NCI-H2196 treated with DMSO at 0.1 percent for 48 hours (cell line): ENCODE measurements at regions not wholly inside any gene's neighbourhood (a gene's known extent, or its start where the extent isn't known, plus 50 kb on each side); places are given as distances from the start of the nearest gene placed in this dataset.
A peak's percentile ranks its signal among the peaks of the same experiment; 100 is the strongest.
"Not testable (repeated sequence)": the region's sequence is repeated elsewhere in the genome, so short reads cannot be mapped to it uniquely, and the experiment has no call there.

ENCODE experiments used
- DNase-seq: peaks from one replicate; lab custom pipeline; 2025; ENCODE audit not compliant: unreplicated experiment; lab: John Stamatoyannopoulos, UW

DNA sequence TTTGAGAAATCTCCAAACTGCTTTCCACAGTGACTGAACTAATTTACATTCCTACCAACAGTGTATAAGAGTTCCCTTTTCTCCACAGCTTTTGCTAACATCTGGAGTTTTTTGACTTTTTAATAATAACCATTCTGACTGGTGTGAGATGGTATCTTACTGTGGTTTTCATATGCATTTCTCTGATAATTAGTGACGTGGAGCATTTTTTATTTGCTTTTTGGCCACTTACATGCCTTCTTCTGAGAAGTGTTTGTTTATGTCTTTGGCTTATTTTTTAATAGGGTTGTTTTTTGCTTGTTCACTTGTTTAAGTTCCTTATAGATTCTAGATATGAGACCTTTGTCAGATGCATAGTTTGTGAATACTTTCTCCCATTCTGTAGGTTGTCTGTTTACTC, 108.5 kb upstream of the LIPC start:
- not testable (repeated sequence) for DNase-seq

DNA sequence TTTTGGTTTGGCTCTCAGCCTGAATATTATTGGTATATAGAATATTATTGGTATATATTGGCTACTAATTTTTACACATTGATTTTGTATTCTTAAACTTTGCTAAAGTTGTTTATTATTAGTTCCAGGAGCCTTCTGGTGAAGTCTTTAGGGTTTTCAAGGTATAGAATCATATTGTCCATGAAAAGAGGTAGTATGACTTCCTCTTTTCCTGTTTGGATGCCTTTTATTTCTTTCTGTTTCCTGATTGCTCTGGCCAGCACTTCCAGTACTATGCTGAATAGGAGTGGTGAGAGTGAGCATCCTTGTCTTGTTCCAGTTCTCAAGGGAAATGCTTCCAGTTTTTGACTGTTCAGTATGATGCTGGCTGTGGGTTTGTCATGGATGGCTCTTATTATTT, 107.3 kb upstream of the LIPC start:
- DNase-seq = no peak

- no peak for DNase-seq
These were observed 103.8 kb upstream of the LIPC start for GRCh38 chr15:58327958-58328357.

GRCh38 chr15:58329211-58329610, 102.6 kb upstream of the LIPC start:
- no peak for DNase-seq

GRCh38 chr15:58329781-58330671, 101.8 kb upstream of the LIPC start:
- DNase-seq = peak; percentile 10

GRCh38 chr15:58330741-58331559, 100.8 kb upstream of the LIPC start:
- no peak for DNase-seq

DNA sequence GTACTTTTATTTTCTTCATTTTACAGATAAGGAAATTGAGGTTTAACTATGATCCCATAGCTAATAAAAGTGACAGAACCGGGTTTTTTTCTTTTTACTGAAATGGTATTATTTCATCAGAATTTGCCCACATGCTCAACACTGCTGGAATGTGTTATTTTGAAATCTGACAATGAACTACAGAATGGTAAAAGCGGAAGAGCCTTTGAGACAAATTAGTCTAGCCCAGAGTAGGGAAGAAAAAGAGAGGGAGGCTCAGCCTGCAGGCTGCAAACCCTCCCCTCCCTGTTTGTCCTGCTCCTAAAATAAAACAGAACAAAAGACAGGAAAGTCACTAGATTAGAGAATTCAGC, 100.3 kb upstream of the LIPC start:
- DNase-seq = no peak

DNA sequence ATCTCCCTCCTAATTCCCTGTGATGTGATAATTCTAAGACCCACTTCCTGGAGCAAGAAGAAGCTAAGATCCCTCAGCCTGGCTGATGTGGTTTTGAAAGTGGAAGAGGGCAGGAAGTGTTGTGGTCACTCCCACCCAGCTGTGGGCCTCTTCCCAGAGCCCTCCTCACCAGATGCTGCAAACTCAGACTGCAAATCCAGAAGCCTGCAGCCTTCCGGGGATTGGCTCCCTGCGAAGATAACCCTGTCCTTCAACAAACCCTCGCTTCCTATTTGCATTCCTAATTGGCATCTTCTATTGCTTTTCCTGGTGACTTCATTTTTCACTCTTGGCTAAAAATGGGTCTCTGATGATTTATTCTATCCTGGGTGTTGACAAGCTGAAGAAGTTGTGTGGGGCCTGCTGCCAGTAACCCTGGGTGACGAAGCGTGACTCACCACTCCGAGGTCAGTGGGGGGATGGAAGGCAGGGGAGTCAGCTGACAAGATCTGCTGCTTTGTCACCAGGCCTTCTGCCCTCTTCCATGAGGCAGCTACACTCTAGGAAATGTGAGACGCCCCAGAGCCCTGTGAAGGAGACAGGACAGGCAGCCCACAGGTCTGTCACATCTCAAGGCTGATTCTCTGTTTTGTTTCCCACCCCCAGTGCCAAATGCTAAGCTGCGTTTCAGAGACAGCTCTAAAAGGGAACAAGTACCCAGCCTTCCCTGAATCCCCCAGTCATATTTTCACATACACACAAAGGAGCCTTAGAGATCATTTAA, 99.7 kb upstream of the LIPC start:
- peak; percentile 89 for DNase-seq

DNA sequence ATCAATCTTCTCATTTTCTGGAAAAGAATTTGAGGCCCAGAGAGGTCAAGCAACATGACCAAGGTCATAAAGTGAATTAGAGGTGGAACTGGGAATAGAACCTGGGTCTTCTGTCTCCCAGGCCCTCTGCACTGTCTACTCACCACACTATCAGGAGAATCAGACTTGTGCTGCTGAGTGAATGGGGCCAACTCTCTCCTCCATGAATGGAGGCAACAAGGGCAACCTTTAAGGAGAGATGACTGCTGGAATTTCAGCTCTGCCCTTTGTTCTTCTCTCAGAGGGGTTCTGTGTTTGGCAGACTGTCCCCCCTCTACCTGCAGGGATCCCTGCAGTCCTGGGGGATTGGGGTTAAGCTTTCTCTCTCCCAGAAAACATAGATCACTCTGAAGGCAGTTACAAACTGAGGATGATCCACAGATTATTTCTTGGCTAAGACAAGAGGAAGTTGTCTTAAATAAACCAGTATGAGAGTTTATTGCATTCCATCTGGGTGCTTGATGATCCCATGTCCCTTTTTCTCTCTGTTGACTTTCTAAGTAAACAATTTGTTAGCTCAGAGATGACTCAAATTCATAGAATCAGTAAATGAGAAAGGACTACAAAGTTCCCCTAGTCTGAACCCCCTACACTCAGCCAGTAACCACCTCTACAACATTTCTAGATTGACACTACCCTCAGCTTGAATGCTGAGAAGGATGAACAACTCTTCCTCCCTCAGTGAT, 99.0 kb upstream of the LIPC start:
- DNase-seq = peak; percentile 5

DNA sequence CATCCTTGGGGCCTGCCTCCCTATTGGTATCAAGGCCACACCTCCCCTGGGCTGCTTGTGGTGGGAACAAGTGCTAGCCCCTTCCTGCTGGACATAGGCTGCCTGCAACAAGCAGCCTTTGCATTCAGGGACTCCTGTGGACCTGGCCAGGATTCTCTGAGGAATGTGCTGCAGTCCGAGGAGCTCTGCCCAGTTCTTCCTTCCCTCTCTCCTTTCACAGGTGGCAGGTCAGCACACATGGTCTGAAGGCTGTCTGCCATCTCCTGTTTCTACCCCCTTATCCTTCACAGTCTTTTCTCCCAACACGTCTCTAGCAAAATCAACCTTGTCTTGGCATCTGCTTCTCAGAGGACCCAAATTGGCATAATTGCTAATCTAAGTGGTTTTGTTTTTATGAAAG, 97.0 kb upstream of the LIPC start:
- DNase-seq = no peak

DNA sequence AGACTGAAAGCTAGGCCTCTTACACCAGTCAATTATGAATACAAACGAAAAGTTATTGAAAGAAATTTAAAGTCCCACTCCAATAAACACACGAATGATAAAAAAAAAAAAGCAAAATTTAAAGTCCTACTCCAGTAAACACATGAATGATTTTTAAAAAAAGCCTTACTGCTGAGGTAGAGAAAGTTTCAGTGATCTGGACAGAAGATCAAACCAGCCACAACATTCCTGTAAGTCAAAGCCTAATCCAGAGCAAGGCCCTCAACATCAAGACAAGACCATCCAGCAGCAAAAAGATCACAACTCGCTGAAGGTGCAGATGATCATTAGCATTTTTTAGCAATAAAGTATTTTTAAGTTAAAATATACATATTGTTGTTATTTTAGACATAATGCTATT, 95.6 kb upstream of the LIPC start:
- no peak for DNase-seq

DNA sequence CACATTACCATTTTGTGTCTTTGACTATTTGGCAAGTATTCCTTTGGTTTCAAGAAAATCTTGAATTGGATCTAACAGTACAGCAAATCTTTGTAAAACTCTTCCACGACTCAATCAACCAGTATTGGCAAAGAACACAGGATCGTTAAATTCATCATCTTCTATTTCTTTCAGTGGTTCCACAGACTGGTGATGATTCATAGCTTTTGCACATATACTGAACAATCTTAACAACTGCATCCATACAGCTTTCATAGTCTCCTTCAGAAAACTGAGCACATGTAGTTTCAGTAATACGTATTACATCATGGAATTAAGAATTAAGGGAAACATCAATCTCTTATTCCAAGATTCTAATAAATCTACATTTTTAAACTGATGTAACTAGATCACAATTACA, 91.6 kb upstream of the LIPC start:
- DNase-seq = no peak

DNA sequence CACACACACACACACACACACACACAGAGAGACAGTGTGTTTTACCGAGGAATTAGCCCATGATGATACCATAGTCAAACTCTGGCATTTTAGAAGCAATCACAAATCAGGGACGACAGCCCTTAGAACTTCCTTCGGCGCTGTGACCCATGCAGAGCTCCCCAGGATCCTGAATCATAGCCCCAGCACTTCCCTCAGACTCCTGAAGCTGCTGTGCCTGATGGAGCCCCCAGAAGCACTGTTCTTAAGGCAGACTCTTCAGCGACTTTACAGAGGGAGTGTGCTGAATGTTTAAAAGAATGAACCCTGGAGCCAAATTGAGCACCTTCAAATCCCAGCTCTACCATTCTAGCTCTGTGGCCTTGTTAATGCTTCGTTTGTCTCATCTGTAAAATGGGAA, 89.3 kb upstream of the LIPC start:
- no peak for DNase-seq

DNA sequence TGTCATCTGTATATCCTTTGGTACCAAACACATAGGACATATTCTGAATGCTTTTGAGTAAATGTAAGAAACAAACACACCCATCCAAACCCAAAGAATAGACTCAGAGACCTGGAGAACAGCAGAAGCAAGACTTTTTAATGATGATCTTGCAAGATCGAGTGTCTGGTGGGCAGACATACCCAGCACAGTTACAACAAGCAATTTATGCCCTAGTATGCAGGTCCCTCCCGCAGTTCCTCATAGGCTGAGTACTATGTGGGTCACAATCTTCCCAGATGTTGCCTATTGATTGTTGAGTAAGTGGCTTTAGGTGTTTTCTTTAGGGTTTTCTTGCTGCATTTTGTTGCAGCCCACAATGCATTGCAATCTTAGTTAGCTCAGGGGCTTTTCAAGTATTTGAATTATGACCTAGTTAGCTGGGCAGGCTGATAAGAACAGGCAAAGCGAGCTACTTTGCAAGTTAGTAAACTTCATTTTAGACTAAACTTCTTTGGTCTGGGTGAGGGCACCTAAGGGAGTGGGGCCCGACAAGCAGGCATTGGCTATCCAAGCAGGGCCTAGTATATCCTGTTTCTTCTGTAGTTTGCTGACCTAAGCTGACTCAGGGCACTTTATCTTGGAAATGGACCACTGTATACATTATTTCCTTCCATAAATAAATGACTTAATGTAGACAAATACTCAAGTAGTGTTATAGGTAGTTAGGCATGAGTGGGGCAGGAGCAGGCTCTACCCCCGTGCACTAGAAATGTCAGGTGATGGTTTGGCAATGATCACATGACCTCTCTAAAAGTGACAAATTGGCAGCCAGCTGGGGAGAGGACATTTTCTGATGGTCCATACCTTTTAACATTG, 87.3 kb upstream of the LIPC start:
- DNase-seq = no peak

DNA sequence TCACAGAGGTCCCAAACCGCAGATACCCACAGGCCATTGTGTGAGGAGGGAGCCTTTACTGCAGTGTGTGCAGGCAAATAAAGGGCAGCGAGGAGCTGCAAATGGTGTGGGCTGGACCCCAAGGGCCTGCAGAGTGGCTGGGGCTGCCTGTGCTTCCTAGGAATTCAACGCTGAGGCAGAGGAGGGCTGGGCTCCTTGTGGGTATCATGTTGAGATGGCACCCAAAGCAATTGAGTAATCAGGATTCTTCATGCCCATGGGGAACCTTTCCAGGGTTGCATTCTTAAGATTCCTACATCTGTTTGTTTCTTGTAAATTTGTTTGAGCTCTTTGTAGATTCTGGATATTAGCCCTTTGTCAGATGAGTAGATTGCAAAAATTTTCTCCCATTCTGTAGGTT, 85.4 kb upstream of the LIPC start:
- DNase-seq = no peak

- peak; percentile 62 for DNase-seq
These were observed 83.5 kb upstream of the LIPC start for GRCh38 chr15:58348095-58348812.

- DNase-seq = no peak
These were observed 79.5 kb upstream of the LIPC start for GRCh38 chr15:58352026-58352929.

DNA sequence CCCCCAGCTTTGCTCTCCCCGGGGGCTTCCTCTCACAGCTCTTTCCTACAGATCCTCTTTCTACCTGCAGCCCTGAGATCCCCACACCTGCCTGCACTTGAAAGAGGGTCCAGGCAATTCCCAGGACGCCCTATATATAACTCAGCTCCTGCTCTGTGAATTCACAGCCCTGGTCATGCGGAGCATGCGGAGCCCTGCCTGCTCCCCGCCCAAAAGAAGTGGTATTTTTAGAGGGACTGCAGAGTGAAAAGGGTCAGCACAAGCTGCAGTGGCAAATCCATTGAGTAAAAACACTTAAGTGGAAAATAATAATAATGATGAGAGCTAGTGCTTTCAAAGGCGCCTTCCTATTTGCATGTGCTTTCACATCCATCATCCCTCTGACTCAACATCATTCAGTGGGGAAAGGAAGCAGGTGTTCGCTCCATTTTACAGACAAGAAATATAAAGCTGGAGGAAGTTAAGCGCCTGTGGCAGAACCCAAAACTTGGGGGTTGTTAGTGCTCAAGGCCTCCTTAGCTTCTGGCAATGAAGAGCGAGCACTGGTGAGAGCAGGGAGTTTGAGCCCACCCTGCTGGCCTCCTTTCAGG, 76.3 kb upstream of the LIPC start:
- no peak for DNase-seq
